ENCODE measurements at regions not wholly inside any gene's neighbourhood (a gene's known extent, or its start where the extent isn't known, plus 50 kb on each side); places are given as distances from the start of the nearest gene placed in this dataset.

- no peak for TF ChIP-seq CTCF (IDR thresholded peaks at IDR 0.05; ENCODE audit: unreplicated experiment)
- Mint-ChIP-seq H3K36me3 (ENCODE audit: low read depth, unreplicated experiment) (no peaks in the 10 kb centered on the region), H3K4me3 (ENCODE audit: unreplicated experiment) (no peak overlapping the region), H3K9me3 (ENCODE audit: unreplicated experiment) (no peaks in the 10 kb centered on the region), H3K27ac (ENCODE audit: unreplicated experiment) (no peak overlapping the region), H3K27me3 (ENCODE audit: unreplicated experiment) (no peaks in the 10 kb centered on the region), H3K4me1 (ENCODE audit: unreplicated experiment) (no peaks in the 10 kb centered on the region)
- DNase-seq (ENCODE audit: low spot score) = no peak
These were observed 629.3 kb downstream of the IPMK start for GRCh38 chr10:57638411-57638810.

- Mint-ChIP-seq H3K4me3 (ENCODE audit: unreplicated experiment) (no peak overlapping the region), H3K36me3 (ENCODE audit: low read depth, unreplicated experiment) (no peaks in the 10 kb centered on the region), H3K27ac (ENCODE audit: unreplicated experiment) (no peak overlapping the region), H3K4me1 (ENCODE audit: unreplicated experiment) (peaks cover 16% of the 10 kb centered on the region), H3K27me3 (ENCODE audit: unreplicated experiment) (no peaks in the 10 kb centered on the region), H3K9me3 (ENCODE audit: unreplicated experiment) (no peaks in the 10 kb centered on the region)
- no peak for DNase-seq (ENCODE audit: low spot score)
- TF ChIP-seq CTCF (IDR thresholded peaks at IDR 0.05; ENCODE audit: unreplicated experiment) = no peak
These were observed 639.0 kb downstream of the IPMK start for GRCh38 chr10:57628592-57629284.

GRCh38 chr10:57627642-57628178 is 640.0 kb downstream of the IPMK start:
- no peak overlapping the region for H3K27ac Mint-ChIP-seq (ENCODE audit: unreplicated experiment)
- DNase-seq (ENCODE audit: low spot score) = no peak
- TF ChIP-seq CTCF (IDR thresholded peaks at IDR 0.05; ENCODE audit: unreplicated experiment) = no peak
- H3K4me3 Mint-ChIP-seq (ENCODE audit: unreplicated experiment) = no peak overlapping the region
- H3K36me3 Mint-ChIP-seq (ENCODE audit: low read depth, unreplicated experiment) = no peaks in the 10 kb centered on the region
- no peaks in the 10 kb centered on the region for H3K27me3 Mint-ChIP-seq (ENCODE audit: unreplicated experiment)
- H3K4me1 Mint-ChIP-seq (ENCODE audit: unreplicated experiment) = peaks cover 14% of the 10 kb centered on the region
- H3K9me3 Mint-ChIP-seq (ENCODE audit: unreplicated experiment) = no peaks in the 10 kb centered on the region

GRCh38 chr10:57624856-57625592 is 642.7 kb downstream of the IPMK start:
- Mint-ChIP-seq H3K27me3 (ENCODE audit: unreplicated experiment) (no peaks in the 10 kb centered on the region), H3K4me1 (ENCODE audit: unreplicated experiment) (peaks cover 8% of the 10 kb centered on the region), H3K4me3 (ENCODE audit: unreplicated experiment) (no peak overlapping the region), H3K36me3 (ENCODE audit: low read depth, unreplicated experiment) (no peaks in the 10 kb centered on the region), H3K27ac (ENCODE audit: unreplicated experiment) (no peak overlapping the region), H3K9me3 (ENCODE audit: unreplicated experiment) (no peaks in the 10 kb centered on the region)
- no peak for TF ChIP-seq CTCF (IDR thresholded peaks at IDR 0.05; ENCODE audit: unreplicated experiment)
- no peak for DNase-seq (ENCODE audit: low spot score)

- H3K36me3 Mint-ChIP-seq (ENCODE audit: low read depth, unreplicated experiment) = no peaks in the 10 kb centered on the region
- TF ChIP-seq CTCF (IDR thresholded peaks at IDR 0.05; ENCODE audit: unreplicated experiment) = no peak
- no peaks in the 10 kb centered on the region for H3K27me3 Mint-ChIP-seq (ENCODE audit: unreplicated experiment)
- no peak for DNase-seq (ENCODE audit: low spot score)
- H3K4me1 Mint-ChIP-seq (ENCODE audit: unreplicated experiment) = peaks cover 8% of the 10 kb centered on the region
- no peak overlapping the region for H3K27ac Mint-ChIP-seq (ENCODE audit: unreplicated experiment)
- no peak overlapping the region for H3K4me3 Mint-ChIP-seq (ENCODE audit: unreplicated experiment)
- H3K9me3 Mint-ChIP-seq (ENCODE audit: unreplicated experiment) = no peaks in the 10 kb centered on the region
These were observed 643.6 kb downstream of the IPMK start for GRCh38 chr10:57624066-57624465.

All from endothelial cell (in vitro differentiated cells).